Small intestine (tissue), 7 donors: ENCODE measurements at regions not wholly inside any gene's neighbourhood (a gene's known extent, or its start where the extent isn't known, plus 50 kb on each side); places are given as distances from the start of the nearest gene placed in this dataset.
"Not testable (repeated sequence)": the region's sequence is repeated elsewhere in the genome, so short reads cannot be mapped to it uniquely, and the experiment has no call there.

ENCODE experiments used
- DNase-seq, 2 donors: peaks; one replicate each; pipeline versions ENCODE4 v3.0.0 to v3.0.0-alpha.2; 2013
- FAIRE-seq: peaks from 2 replicates; lab custom pipeline; 2012; peaks lifted over from hg19 to GRCh38; lab: Jason Lieb, UNC
- H3K27ac ChIP-seq, 3 donors: one replicate each; pipeline ENCODE4 v1.5.1; 2013; ENCODE audit warnings: low read length in 2 of 3, mild to moderate bottlenecking in 2 of 3, control low read depth in 1 of 3, inconsistent platforms in 1 of 3, low read depth in 1 of 3, moderate library complexity in 1 of 3
- H3K27me3 ChIP-seq, 3 donors: one replicate each; pipeline ENCODE4 v1.6.1; 2013; ENCODE audit warnings: low read length in 3 of 3, inconsistent platforms in 1 of 3; ENCODE audit not compliant: control insufficient read depth in 3 of 3, insufficient read depth in 3 of 3
- H3K36me3 ChIP-seq, 3 donors: one replicate each; pipeline ENCODE4 v1.6.1; 2013; ENCODE audit warnings: low read length in 3 of 3, inconsistent platforms in 1 of 3, low read depth in 1 of 3, mild to moderate bottlenecking in 1 of 3, moderate library complexity in 1 of 3; ENCODE audit not compliant: control insufficient read depth in 3 of 3, insufficient read depth in 2 of 3
- H3K4me1 ChIP-seq, 3 donors: one replicate each; pipeline ENCODE4 v1.6.1; 2013; ENCODE audit warnings: low read length in 2 of 3, inconsistent platforms in 1 of 3, low read depth in 1 of 3, mild to moderate bottlenecking in 1 of 3, moderate library complexity in 1 of 3; ENCODE audit not compliant: control insufficient read depth in 3 of 3, insufficient read depth in 2 of 3
- H3K4me3 ChIP-seq, 3 donors: one replicate each; pipeline ENCODE4 v1.5.1; 2013; ENCODE audit warnings: low read length in 3 of 3, control low read depth in 1 of 3, inconsistent platforms in 1 of 3, low read depth in 1 of 3, mild to moderate bottlenecking in 1 of 3, moderate library complexity in 1 of 3
- H3K9me3 ChIP-seq, 2 donors: one replicate each; pipeline ENCODE4 v1.6.1; 2013; ENCODE audit warnings: low read depth in 1 of 2, low read length in 1 of 2; ENCODE audit not compliant: control insufficient read depth in 2 of 2, insufficient read depth in 1 of 2
- WGBS, 3 donors: extraction: QIAGEN DNeasy Blood & Tissue Kit; methylation state at CpG; one replicate each; pipeline ENCODE4 v1.1.7; 2013; 5-methylcytosine and 5-hydroxymethylcytosine counted together
- donor health status: healthy with polysubstance abuse.
- donor health status: control.
- donor health status: control.
- donor health status: Bipolar disorder and iron deficiency.
- donor health status: healthy.

- H3K4me3 ChIP-seq, H3K9me3 ChIP-seq, DNase-seq, FAIRE-seq, H3K4me1 ChIP-seq, H3K27ac ChIP-seq, H3K27me3 ChIP-seq, H3K36me3 ChIP-seq: not testable (repeated sequence)
- 71 to 79% (median 74%) methylated on average over 1 of the region's 1 CpG for WGBS, 3 donors
Measured at GRCh38 chr12:105682821-105683220, 352.3 kb downstream of the C12orf75 start.

- not testable (repeated sequence) for H3K9me3 ChIP-seq, FAIRE-seq, H3K27me3 ChIP-seq, H3K4me1 ChIP-seq, H3K4me3 ChIP-seq, H3K36me3 ChIP-seq, H3K27ac ChIP-seq, DNase-seq
- 84 to 90% (median 90%) methylated on average over 4 of the region's 4 CpGs for WGBS, 3 donors
Measured at GRCh38 chr12:105683836-105684235, 353.3 kb downstream of the C12orf75 start.

- Histone ChIP-seq H3K4me3 (no peak overlapping the region), H3K4me1 (no peaks in the 10 kb centered on the region), H3K27ac (no peak overlapping the region), H3K36me3 (no peaks in the 10 kb centered on the region), H3K27me3 (no peaks in the 10 kb centered on the region), H3K9me3 (no peaks in the 10 kb centered on the region)
- FAIRE-seq, result no peak
- DNase-seq, result no peak
- WGBS, 3 donors, result 51 to 75% (median 58%) methylated on average over 3 of the region's 3 CpGs
Measured at GRCh38 chr12:105698075-105698474, 367.6 kb downstream of the C12orf75 start.

GRCh38 chr12:105699209-105699608 lies 368.7 kb downstream of the C12orf75 start:
- H3K4me1 ChIP-seq, result no peaks in the 10 kb centered on the region
- no peak overlapping the region for H3K27ac ChIP-seq
- no peaks in the 10 kb centered on the region for H3K36me3 ChIP-seq
- no peak overlapping the region for H3K4me3 ChIP-seq
- no peak for DNase-seq
- WGBS, 3 donors, result 85 to 91% (median 90%) methylated on average over 1 of the region's 1 CpG
- no peak for FAIRE-seq
- H3K9me3 ChIP-seq, result no peaks in the 10 kb centered on the region
- H3K27me3 ChIP-seq, result no peaks in the 10 kb centered on the region

GRCh38 chr12:105704787-105705186 lies 374.3 kb downstream of the C12orf75 start:
- no peaks in the 10 kb centered on the region for H3K27me3 ChIP-seq
- FAIRE-seq (no peak), DNase-seq (no peak)
- H3K4me3 ChIP-seq, result no peak overlapping the region
- H3K9me3 ChIP-seq, result no peaks in the 10 kb centered on the region
- no peaks in the 10 kb centered on the region for H3K4me1 ChIP-seq
- no peak overlapping the region for H3K27ac ChIP-seq
- 20 to 61% (median 23%) methylated on average over 6 of the region's 6 CpGs for WGBS, 3 donors
- no peaks in the 10 kb centered on the region for H3K36me3 ChIP-seq

GRCh38 chr12:105705235-105705634 lies 374.7 kb downstream of the C12orf75 start:
- Histone ChIP-seq H3K4me1 (no peaks in the 10 kb centered on the region), H3K36me3 (no peaks in the 10 kb centered on the region), H3K27ac (no peak overlapping the region), H3K27me3 (no peaks in the 10 kb centered on the region), H3K4me3 (no peak overlapping the region), H3K9me3 (no peaks in the 10 kb centered on the region)
- FAIRE-seq (no peak), DNase-seq (no peak)
- 72 to 82% (median 79%) methylated on average over 8 of the region's 8 CpGs for WGBS, 3 donors

DNA sequence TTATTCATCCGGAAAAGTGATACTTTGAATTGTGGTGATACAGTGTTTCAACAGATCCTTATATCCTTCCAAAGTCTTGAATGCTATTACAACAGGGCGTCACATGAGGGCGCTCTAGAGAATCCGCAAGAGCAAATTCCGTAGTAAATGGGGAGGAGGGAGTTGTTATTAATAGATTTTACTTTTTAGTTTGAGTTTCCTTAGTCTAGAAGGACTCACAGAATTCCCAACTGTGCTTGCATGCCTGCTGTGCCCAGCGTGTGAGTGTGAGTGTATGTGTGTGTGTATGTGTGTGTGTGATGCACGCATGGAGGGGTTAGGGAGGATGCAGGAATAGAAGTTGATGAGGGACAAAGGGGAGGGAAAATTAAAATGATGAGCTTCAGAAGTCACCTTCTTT lies 375.3 kb downstream of the C12orf75 start:
- Histone ChIP-seq H3K27me3 (no peaks in the 10 kb centered on the region), H3K27ac (no peak overlapping the region), H3K4me3 (no peak overlapping the region), H3K4me1 (no peaks in the 10 kb centered on the region), H3K36me3 (no peaks in the 10 kb centered on the region), H3K9me3 (no peaks in the 10 kb centered on the region)
- 25 to 29% (median 28%) methylated on average over 7 of the region's 7 CpGs for WGBS, 3 donors
- DNase-seq (peak; percentile 27 to 64), FAIRE-seq (no peak)

- FAIRE-seq (no peak), DNase-seq (no peak)
- Histone ChIP-seq H3K4me3 (no peak overlapping the region), H3K4me1 (no peaks in the 10 kb centered on the region), H3K27ac (no peak overlapping the region), H3K27me3 (no peaks in the 10 kb centered on the region), H3K36me3 (no peaks in the 10 kb centered on the region), H3K9me3 (no peaks in the 10 kb centered on the region)
- WGBS, 3 donors, result 88 to 95% (median 94%) methylated on average over 8 of the region's 8 CpGs
Measured at GRCh38 chr12:105706321-105706972, 376.0 kb downstream of the C12orf75 start.

DNA sequence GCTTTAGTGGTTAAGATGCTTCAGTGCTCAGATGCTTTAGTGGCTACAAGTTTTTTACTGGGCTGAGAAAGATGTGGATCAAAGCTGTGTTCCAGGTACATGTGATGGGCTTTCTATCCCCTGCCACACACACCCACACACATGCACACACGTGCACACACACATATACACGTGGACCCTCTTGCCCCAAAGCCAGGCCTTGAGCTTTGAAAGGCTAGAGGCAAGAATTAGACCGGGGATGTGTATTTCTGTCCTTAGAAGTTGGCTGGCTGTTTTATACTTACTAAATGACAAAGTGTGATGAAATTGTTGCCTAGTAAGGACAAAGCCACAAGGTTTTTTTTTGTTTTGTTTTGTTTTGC lies 376.5 kb downstream of the C12orf75 start:
- FAIRE-seq, result no peak
- Histone ChIP-seq H3K4me1 (no peaks in the 10 kb centered on the region), H3K4me3 (no peak overlapping the region), H3K9me3 (no peaks in the 10 kb centered on the region), H3K27ac (no peak overlapping the region), H3K36me3 (no peaks in the 10 kb centered on the region), H3K27me3 (no peaks in the 10 kb centered on the region)
- DNase-seq, result no peak
- 68 to 87% (median 81%) methylated on average over 3 of the region's 3 CpGs for WGBS, 3 donors
